Hepatic stellate cell (primary cell): ENCODE measurements at regions not wholly inside any gene's neighbourhood (a gene's known extent, or its start where the extent isn't known, plus 50 kb on each side); places are given as distances from the start of the nearest gene placed in this dataset.

Experiments
- DNase-seq: peaks from one replicate; pipeline ENCODE4 v3.0.0; 2011; ENCODE audit warnings: low spot score

GRCh38 chrX:80312448-80312847, 107.8 kb upstream of the TENT5D start:
- no peak for DNase-seq

GRCh38 chrX:80316526-80316925, 103.7 kb upstream of the TENT5D start:
- no peak for DNase-seq

- no peak for DNase-seq
These were observed 102.6 kb upstream of the TENT5D start for GRCh38 chrX:80317646-80318045.

GRCh38 chrX:80331285-80331684, 89.0 kb upstream of the TENT5D start:
- no peak for DNase-seq

GRCh38 chrX:80334583-80334982, 85.7 kb upstream of the TENT5D start:
- DNase-seq: no peak

GRCh38 chrX:80335062-80335830, 85.0 kb upstream of the TENT5D start:
- DNase-seq: no peak

GRCh38 chrX:80354966-80355465, 65.2 kb upstream of the TENT5D start:
- no peak for DNase-seq
